GM12878 (cell line): ENCODE measurements at regions not wholly inside any gene's neighbourhood (a gene's known extent, or its start where the extent isn't known, plus 50 kb on each side); places are given as distances from the start of the nearest gene placed in this dataset.
"Not testable (repeated sequence)": the region's sequence is repeated elsewhere in the genome, so short reads cannot be mapped to it uniquely, and the experiment has no call there.

Experiments used
- ATAC-seq: fragments of 200-7000 bp; cut with Tn5 transposase; 3 replicates; pipeline ENCODE4 v1.9.1; 2020; ENCODE audit warnings: mild to moderate bottlenecking, moderate library complexity
- BruUV-seq: library from RNA; stranded (reverse); fragments of 400-500 nt; replicated peaks from 2 replicates; lab custom pipeline; 2021; lab: Mats Ljungman, UMichigan
- CTCF ChIA-PET: fragments of 300-600 bp; sonication (Branson Sonifier 250); formaldehyde crosslinking; extraction: SDS; loops from one replicate; lab custom pipeline; 2021; ENCODE audit warnings: inconsistent platforms; lab: Yijun Ruan, JAX
- POLR2A ChIA-PET: fragments of 350-600 bp; formaldehyde crosslinking; extraction: SDS; loops from one replicate; lab custom pipeline; 2021; ENCODE audit warnings: inconsistent platforms; lab: Charles Lee
- RAD21 ChIA-PET: fragments of 300-600 bp; sonication (Branson Sonifier 250); formaldehyde crosslinking; loops from one replicate; lab custom pipeline; 2023; ENCODE audit warnings: antibody characterized with exemption; ENCODE audit not compliant: unreplicated experiment; lab: Charles Lee
- SMC1A ChIA-PET: fragments of 300-600 bp; sonication (Branson Sonifier 250); formaldehyde crosslinking; loops from one replicate; lab custom pipeline; 2023; ENCODE audit not compliant: unreplicated experiment, uncharacterized antibody; lab: Charles Lee
- DNase-seq: peaks from one replicate; pipeline ENCODE4 v3.0.0-alpha.2; 2011; ENCODE audit warnings: low read depth, low spot score
- FAIRE-seq: peaks from 3 replicates; lab custom pipeline; 2011; peaks lifted over from hg19 to GRCh38; lab: Jason Lieb, UNC
- H2AFZ ChIP-seq: 2 replicates; pipeline ENCODE4 v1.6.0; 2011; ENCODE audit warnings: low read depth, low read length, control low read depth; ENCODE audit not compliant: control insufficient read depth
- H3K27ac ChIP-seq: 2 replicates; pipeline ENCODE4 v1.5.1; 2011; ENCODE audit warnings: control low read depth; ENCODE audit not compliant: control insufficient read depth, insufficient read depth
- H3K27me3 ChIP-seq, 2 experiments: replicated peaks in 1 of 2; 2 replicates each; pipeline versions ENCODE4 v1.6.0 to v1.6.1; 2011; ENCODE audit warnings: low read length in 1 of 2; ENCODE audit not compliant: control insufficient read depth in 2 of 2, insufficient read depth in 2 of 2
- H3K36me3 ChIP-seq, 2 experiments: 2 replicates each; pipeline ENCODE4 v1.5.1; 2011; ENCODE audit warnings: low read length in 1 of 2; ENCODE audit not compliant: control insufficient read depth in 2 of 2, insufficient read depth in 2 of 2
- H3K4me1 ChIP-seq: 2 replicates; pipeline ENCODE4 v1.6.1; 2011; ENCODE audit warnings: mild to moderate bottlenecking, low read length, moderate library complexity, mixed read lengths; ENCODE audit not compliant: control insufficient read depth, insufficient read depth
- H3K4me2 ChIP-seq: 2 replicates; pipeline ENCODE4 v1.6.0; 2011; ENCODE audit warnings: control low read depth; ENCODE audit not compliant: control insufficient read depth, insufficient read depth
- H3K4me3 ChIP-seq: fragments of 200-600 bp; sonication (generic); 2 replicates; pipeline ENCODE4 v1.5.1; 2016
- H3K79me2 ChIP-seq: 2 replicates; pipeline ENCODE4 v1.6.0; 2011; ENCODE audit warnings: low read length; ENCODE audit not compliant: control insufficient read depth, insufficient read depth
- H3K9ac ChIP-seq: 2 replicates; pipeline ENCODE4 v1.8.0; 2011; ENCODE audit warnings: low read length, control low read depth, mixed read lengths; ENCODE audit not compliant: control insufficient read depth, insufficient read depth
- H3K9me3 ChIP-seq: replicated peaks from 3 replicates; pipeline ENCODE4 v1.5.1; 2011; ENCODE audit warnings: mild to moderate bottlenecking, low read length; ENCODE audit not compliant: control insufficient read depth, insufficient read depth
- H4K20me1 ChIP-seq: 2 replicates; pipeline ENCODE4 v1.6.0; 2011; ENCODE audit not compliant: control insufficient read depth, insufficient read depth
- BRCA1 ChIP-seq: IDR thresholded peaks from 2 replicates; pipeline ENCODE4 v1.6.1; 2011; ENCODE audit warnings: low read depth, low read length, improper control_type of control experiment
- NFYB ChIP-seq: IDR thresholded peaks from 2 replicates; pipeline ENCODE4 v1.6.1; 2011; ENCODE audit warnings: low read depth, mild to moderate bottlenecking, low read length, improper control_type of control experiment, moderate library complexity; ENCODE audit not compliant: insufficient read depth
- RAD21 ChIP-seq: IDR thresholded peaks from 2 replicates; pipeline ENCODE4 v1.6.1; 2011; ENCODE audit warnings: mild to moderate bottlenecking, low read depth, low read length, moderate library complexity; ENCODE audit not compliant: insufficient read depth
- RB1 ChIP-seq: fragments of 450-650 bp; formaldehyde crosslinking; IDR thresholded peaks from 2 replicates; pipeline ENCODE4 v1.6.1; 2017; ENCODE audit warnings: mild to moderate bottlenecking, borderline replicate concordance
- SKIL ChIP-seq: fragments of 450-650 bp; IDR thresholded peaks from 2 replicates; pipeline ENCODE4 v1.6.1; 2017; ENCODE audit warnings: mild to moderate bottlenecking, low read depth, inconsistent platforms; ENCODE audit not compliant: poor library complexity, severe bottlenecking
- TCF12 ChIP-seq: IDR thresholded peaks from 2 replicates; pipeline ENCODE4 v1.6.1; 2011; ENCODE audit warnings: low read depth, mild to moderate bottlenecking, low read length
- ZBTB33 ChIP-seq: fragments of 450-650 bp; IDR thresholded peaks from 2 replicates; pipeline ENCODE4 v1.6.1; 2017; ENCODE audit warnings: mild to moderate bottlenecking
- WGBS: methylation state at CpG from one replicate; pipeline ENCODE4 v1.1.6; 2016; ENCODE audit warnings: low lambda C conversion rate; ENCODE audit not compliant: insufficient replicate concordance, insufficient coverage; ENCODE audit errors: missing lambda C conversion rate; 5-methylcytosine and 5-hydroxymethylcytosine counted together
- in situ Hi-C: fragments of 300-500 bp; cut with MboI; formaldehyde crosslinking; loops from 9 replicates; pipeline ENCODE4 v1.14.3; 2018; ENCODE audit warnings: mixed read lengths
- intact Hi-C: fragments of 100-400 bp; cut with micrococcal nuclease; formaldehyde crosslinking; loops from one replicate; pipeline ENCODE4 v1.14.2; 2022; ENCODE audit not compliant: unreplicated experiment

GRCh38 chr11:71169313-71169712 lies 83.1 kb downstream of the SHANK2 start (continued):
- TF ChIP-seq ZBTB33: no peak
- no peak for TF ChIP-seq NFYB
- TF ChIP-seq RB1: no peak
- no peak for TF ChIP-seq BRCA1
- TF ChIP-seq TCF12: no peak
- no peak for TF ChIP-seq SKIL
- no peak for TF ChIP-seq RAD21
- TF ChIP-seq, all 136 proteins: peak for 0

DNA sequence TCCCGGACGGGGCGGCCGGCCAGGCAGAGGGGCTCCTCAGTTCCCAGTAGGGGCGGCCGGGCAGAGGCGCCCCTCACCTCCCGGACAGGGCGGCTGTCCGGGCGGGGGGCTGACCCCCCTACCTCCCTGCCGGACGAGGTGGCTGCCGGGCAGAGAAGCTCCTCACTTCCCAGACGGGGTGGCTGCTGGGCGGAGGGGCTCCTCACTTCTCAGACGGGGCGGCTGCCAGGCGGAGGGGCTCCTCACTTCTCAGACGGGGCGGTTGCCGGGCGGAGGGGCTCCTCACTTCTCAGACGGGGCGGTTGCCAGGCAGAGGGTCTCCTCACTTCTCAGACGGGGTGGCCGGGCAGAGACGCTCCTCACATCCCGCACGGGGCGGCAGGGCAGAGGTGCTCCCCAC lies 84.6 kb downstream of the SHANK2 start:
- SMC1A ChIA-PET, H3K4me2 ChIP-seq, H4K20me1 ChIP-seq, DNase-seq, ATAC-seq, intact Hi-C loops, H3K27me3 ChIP-seq, FAIRE-seq, H3K79me2 ChIP-seq, H3K9me3 ChIP-seq, H3K4me3 ChIP-seq, CTCF ChIA-PET, BruUV-seq, H3K36me3 ChIP-seq, RAD21 ChIA-PET, H3K9ac ChIP-seq, H2AFZ ChIP-seq, H3K4me1 ChIP-seq, POLR2A ChIA-PET, in situ Hi-C loops, H3K27ac ChIP-seq: not testable (repeated sequence)
- whole genome bisulfite sequencing: no CpG with 5 or more reads among the region's 31 CpGs
